Left ventricle myocardium inferior (tissue), 1 donor: ENCODE measurements at regions not wholly inside any gene's neighbourhood (a gene's known extent, or its start where the extent isn't known, plus 50 kb on each side); places are given as distances from the start of the nearest gene placed in this dataset.

ENCODE experiments used
- DNase-seq: peaks from one replicate; pipeline ENCODE4 v3.0.0-alpha.2; 2020
- H3K27ac ChIP-seq: fragments of 200-600 bp; replicated peaks from 2 replicates; pipeline ENCODE4 v1.8.0; 2021
- H3K27me3 ChIP-seq: fragments of 200-600 bp; 2 replicates; pipeline ENCODE4 v1.8.0; 2021; ENCODE audit warnings: low read depth
- H3K36me3 ChIP-seq: fragments of 200-600 bp; 2 replicates; pipeline ENCODE4 v1.8.0; 2021
- H3K4me1 ChIP-seq: fragments of 200-600 bp; 2 replicates; pipeline ENCODE4 v1.8.0; 2021
- H3K4me3 ChIP-seq: fragments of 200-600 bp; 2 replicates; pipeline ENCODE4 v1.8.0; 2021; ENCODE audit warnings: mild to moderate bottlenecking, moderate library complexity
- H3K9me3 ChIP-seq: fragments of 200-600 bp; replicated peaks from 2 replicates; pipeline ENCODE4 v1.8.0; 2021
- CTCF ChIP-seq: fragments of 200-600 bp; IDR thresholded peaks from 2 replicates; pipeline ENCODE4 v1.8.0; 2021; ENCODE audit warnings: antibody characterized with exemption, mild to moderate bottlenecking, borderline replicate concordance
- intact Hi-C: fragments of 100-400 bp; cut with micrococcal nuclease; formaldehyde crosslinking; loops from one replicate; pipeline ENCODE4 v1.11.0; 2022
- donor health status: DM: no; HTN: yes; CAD: no; lungs with severe emphysema.

- intact Hi-C loops, result no loop called here
- H3K27me3 ChIP-seq, result peaks cover 9% of the 10 kb centered on the region
- H3K4me3 ChIP-seq, result no peak overlapping the region
- no peaks in the 10 kb centered on the region for H3K9me3 ChIP-seq
- no peaks in the 10 kb centered on the region for H3K4me1 ChIP-seq
- TF ChIP-seq CTCF, result no peak
- no peaks in the 10 kb centered on the region for H3K36me3 ChIP-seq
- no peak for DNase-seq
- H3K27ac ChIP-seq, result no peak overlapping the region
Measured at GRCh38 chr4:26133840-26134239, 187.0 kb upstream of the RBPJ start.

GRCh38 chr4:26135331-26135730 lies 185.5 kb upstream of the RBPJ start:
- TF ChIP-seq CTCF, result no peak
- no peak overlapping the region for H3K4me3 ChIP-seq
- H3K9me3 ChIP-seq, result no peaks in the 10 kb centered on the region
- H3K4me1 ChIP-seq, result no peaks in the 10 kb centered on the region
- intact Hi-C loops, result no loop called here
- no peak for DNase-seq
- no peak overlapping the region for H3K27ac ChIP-seq
- peaks cover 9% of the 10 kb centered on the region for H3K27me3 ChIP-seq
- no peaks in the 10 kb centered on the region for H3K36me3 ChIP-seq

GRCh38 chr4:26136615-26137014 lies 184.2 kb upstream of the RBPJ start:
- H3K4me3 ChIP-seq, result no peak overlapping the region
- no peak for TF ChIP-seq CTCF
- no peaks in the 10 kb centered on the region for H3K9me3 ChIP-seq
- H3K27me3 ChIP-seq, result peaks cover 9% of the 10 kb centered on the region
- DNase-seq, result no peak
- no peaks in the 10 kb centered on the region for H3K4me1 ChIP-seq
- H3K36me3 ChIP-seq, result no peaks in the 10 kb centered on the region
- intact Hi-C loops, result no loop called here
- H3K27ac ChIP-seq, result no peak overlapping the region

- H3K9me3 ChIP-seq, result no peaks in the 10 kb centered on the region
- H3K27me3 ChIP-seq, result peaks cover 9% of the 10 kb centered on the region
- no peaks in the 10 kb centered on the region for H3K36me3 ChIP-seq
- TF ChIP-seq CTCF, result no peak
- intact Hi-C loops, result no loop called here
- DNase-seq, result no peak
- no peak overlapping the region for H3K4me3 ChIP-seq
- no peak overlapping the region for H3K27ac ChIP-seq
- no peaks in the 10 kb centered on the region for H3K4me1 ChIP-seq
Measured at GRCh38 chr4:26137288-26137687, 183.5 kb upstream of the RBPJ start.

GRCh38 chr4:26139310-26139924 lies 181.4 kb upstream of the RBPJ start:
- Histone ChIP-seq H3K4me3 (no peak overlapping the region), H3K9me3 (no peaks in the 10 kb centered on the region), H3K27me3 (no peaks in the 10 kb centered on the region), H3K36me3 (no peaks in the 10 kb centered on the region), H3K4me1 (no peaks in the 10 kb centered on the region), H3K27ac (no peak overlapping the region)
- intact Hi-C loops, result no loop called here
- DNase-seq, result no peak
- no peak for TF ChIP-seq CTCF
